ENCODE measurements at regions not wholly inside any gene's neighbourhood (a gene's known extent, or its start where the extent isn't known, plus 50 kb on each side); places are given as distances from the start of the nearest gene placed in this dataset.

DNA sequence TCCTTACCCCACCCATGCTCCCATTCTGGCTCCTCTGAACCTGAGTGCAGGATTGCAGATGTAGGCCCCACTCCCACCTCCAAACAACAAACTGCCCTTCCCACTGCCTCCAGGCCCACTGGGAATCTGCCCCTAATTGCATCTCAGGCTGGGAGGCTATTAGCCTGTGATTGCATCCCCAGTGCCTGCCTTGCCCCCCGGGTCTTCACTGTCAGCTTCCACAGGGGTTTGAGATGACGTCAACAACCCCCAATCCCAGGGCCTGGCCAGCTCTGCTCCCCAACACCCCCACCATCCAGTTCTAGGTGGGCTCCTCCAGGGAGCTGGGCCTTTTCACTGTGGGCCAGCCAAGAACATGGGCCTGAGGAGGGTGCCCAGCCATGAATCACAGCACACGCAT, 91.5 kb downstream of the PCDH1 start:
- Histone ChIP-seq H3K27me3 (ENCODE audit: insufficient read depth, low read length, poor library complexity) (peaks cover 9% of the 10 kb centered on the region), H3K36me3 (ENCODE audit: insufficient read depth, low read length) (no peaks in the 10 kb centered on the region), H3K4me3 (ENCODE audit: low read depth in 1 of 2, low read length in 2 of 2) (no peak overlapping the region), H3K4me2 (ENCODE audit: insufficient read depth, low read length) (no peak overlapping the region), H3K27ac (ENCODE audit: low read length) (no peak overlapping the region), H3K79me2 (ENCODE audit: insufficient read depth, low read length) (no peaks in the 10 kb centered on the region), H3K9ac (ENCODE audit: low read depth, low read length) (no peak overlapping the region), H4K20me1 (ENCODE audit: insufficient read depth, low read length) (peaks cover 7% of the 10 kb centered on the region; the same call in 1 of the 2 replicates), H2AFZ (ENCODE audit: low read depth, low read length) (no peak overlapping the region), H3K9me3 (ENCODE audit: insufficient read depth, low read length, severe bottlenecking) (no peaks in the 10 kb centered on the region), H3K4me1 (ENCODE audit: insufficient read depth, low read length) (no peaks in the 10 kb centered on the region)
- ATAC-seq (ENCODE audit: insufficient read depth, low read depth) (no peak), DNase-seq (no peak)
- TF ChIP-seq, protein P1, sequence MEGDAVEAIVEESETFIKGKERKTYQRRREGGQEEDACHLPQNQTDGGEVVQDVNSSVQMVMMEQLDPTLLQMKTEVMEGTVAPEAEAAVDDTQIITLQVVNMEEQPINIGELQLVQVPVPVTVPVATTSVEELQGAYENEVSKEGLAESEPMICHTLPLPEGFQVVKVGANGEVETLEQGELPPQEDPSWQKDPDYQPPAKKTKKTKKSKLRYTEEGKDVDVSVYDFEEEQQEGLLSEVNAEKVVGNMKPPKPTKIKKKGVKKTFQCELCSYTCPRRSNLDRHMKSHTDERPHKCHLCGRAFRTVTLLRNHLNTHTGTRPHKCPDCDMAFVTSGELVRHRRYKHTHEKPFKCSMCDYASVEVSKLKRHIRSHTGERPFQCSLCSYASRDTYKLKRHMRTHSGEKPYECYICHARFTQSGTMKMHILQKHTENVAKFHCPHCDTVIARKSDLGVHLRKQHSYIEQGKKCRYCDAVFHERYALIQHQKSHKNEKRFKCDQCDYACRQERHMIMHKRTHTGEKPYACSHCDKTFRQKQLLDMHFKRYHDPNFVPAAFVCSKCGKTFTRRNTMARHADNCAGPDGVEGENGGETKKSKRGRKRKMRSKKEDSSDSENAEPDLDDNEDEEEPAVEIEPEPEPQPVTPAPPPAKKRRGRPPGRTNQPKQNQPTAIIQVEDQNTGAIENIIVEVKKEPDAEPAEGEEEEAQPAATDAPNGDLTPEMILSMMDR (IDR thresholded peaks at IDR 0.05; ENCODE audit: borderline replicate concordance, extremely low read depth, low read length, poor library complexity, severe bottlenecking), result no peak
- TF ChIP-seq EZH2 (IDR thresholded peaks at IDR 0.05; ENCODE audit: borderline replicate concordance, low read depth, low read length, severe bottlenecking), result no peak

- H3K4me3 ChIP-seq (ENCODE audit: low read depth in 1 of 2, low read length in 2 of 2), result no peak overlapping the region
- no peak overlapping the region for H3K27ac ChIP-seq (ENCODE audit: low read length)
- no peak overlapping the region for H2AFZ ChIP-seq (ENCODE audit: low read depth, low read length)
- TF ChIP-seq, protein P1 (IDR thresholded peaks at IDR 0.05; ENCODE audit: borderline replicate concordance, extremely low read depth, low read length, poor library complexity, severe bottlenecking), result no peak
- TF ChIP-seq EZH2 (IDR thresholded peaks at IDR 0.05; ENCODE audit: borderline replicate concordance, low read depth, low read length, severe bottlenecking), result no peak
- ATAC-seq (ENCODE audit: insufficient read depth, low read depth) (no peak), DNase-seq (no peak)
- no peaks in the 10 kb centered on the region for H3K79me2 ChIP-seq (ENCODE audit: insufficient read depth, low read length)
- no peaks in the 10 kb centered on the region for H3K9me3 ChIP-seq (ENCODE audit: insufficient read depth, low read length, severe bottlenecking)
- H3K9ac ChIP-seq (ENCODE audit: low read depth, low read length), result no peak overlapping the region
- no peaks in the 10 kb centered on the region for H3K36me3 ChIP-seq (ENCODE audit: insufficient read depth, low read length)
- H3K27me3 ChIP-seq (ENCODE audit: insufficient read depth, low read length, poor library complexity), result peaks cover 9% of the 10 kb centered on the region
- H3K4me2 ChIP-seq (ENCODE audit: insufficient read depth, low read length), result no peak overlapping the region
- no peaks in the 10 kb centered on the region for H3K4me1 ChIP-seq (ENCODE audit: insufficient read depth, low read length)
- H4K20me1 ChIP-seq (ENCODE audit: insufficient read depth, low read length), result peaks cover 7% of the 10 kb centered on the region; the same call in 1 of the 2 replicates
Measured at GRCh38 chr5:141785711-141786110, 92.5 kb downstream of the PCDH1 start.

GRCh38 chr5:141785135-141785534, 93.1 kb downstream of the PCDH1 start:
- no peak overlapping the region for H3K4me3 ChIP-seq (ENCODE audit: low read depth in 1 of 2, low read length in 2 of 2)
- peaks cover 7% of the 10 kb centered on the region; the same call in 1 of the 2 replicates for H4K20me1 ChIP-seq (ENCODE audit: insufficient read depth, low read length)
- H3K27me3 ChIP-seq (ENCODE audit: insufficient read depth, low read length, poor library complexity), result peaks cover 9% of the 10 kb centered on the region
- TF ChIP-seq, protein P1 (IDR thresholded peaks at IDR 0.05; ENCODE audit: borderline replicate concordance, extremely low read depth, low read length, poor library complexity, severe bottlenecking), result no peak
- TF ChIP-seq EZH2 (IDR thresholded peaks at IDR 0.05; ENCODE audit: borderline replicate concordance, low read depth, low read length, severe bottlenecking), result no peak
- H3K4me2 ChIP-seq (ENCODE audit: insufficient read depth, low read length), result no peak overlapping the region
- no peak for DNase-seq
- H3K4me1 ChIP-seq (ENCODE audit: insufficient read depth, low read length), result no peaks in the 10 kb centered on the region
- no peaks in the 10 kb centered on the region for H3K36me3 ChIP-seq (ENCODE audit: insufficient read depth, low read length)
- H2AFZ ChIP-seq (ENCODE audit: low read depth, low read length), result no peak overlapping the region
- ATAC-seq (ENCODE audit: insufficient read depth, low read depth), result no peak
- no peak overlapping the region for H3K27ac ChIP-seq (ENCODE audit: low read length)
- no peaks in the 10 kb centered on the region for H3K9me3 ChIP-seq (ENCODE audit: insufficient read depth, low read length, severe bottlenecking)
- H3K79me2 ChIP-seq (ENCODE audit: insufficient read depth, low read length), result no peaks in the 10 kb centered on the region
- no peak overlapping the region for H3K9ac ChIP-seq (ENCODE audit: low read depth, low read length)

DNA sequence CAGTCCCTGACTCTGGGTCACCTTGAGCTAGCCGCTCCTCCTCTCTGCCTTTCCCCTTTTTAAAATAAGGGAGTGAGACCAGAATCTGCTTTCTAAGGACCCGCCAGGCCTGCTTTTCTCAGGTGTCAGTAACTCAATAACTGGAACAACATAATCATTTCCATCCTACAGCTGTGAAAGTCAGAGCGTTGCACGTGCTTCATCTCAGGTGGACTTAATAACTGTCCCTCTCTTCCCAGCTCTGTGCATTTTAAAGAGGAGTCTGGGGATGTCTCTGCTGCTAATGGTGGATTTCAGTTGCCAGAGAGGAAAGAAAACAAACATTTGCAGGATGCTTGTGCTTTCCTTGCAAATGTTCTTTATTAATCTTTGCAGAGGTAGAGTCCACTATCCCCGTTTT, 93.7 kb downstream of the PCDH1 start:
- no peak overlapping the region for H3K4me3 ChIP-seq (ENCODE audit: low read depth in 1 of 2, low read length in 2 of 2)
- DNase-seq, result no peak
- no peak overlapping the region for H3K27ac ChIP-seq (ENCODE audit: low read length)
- no peak overlapping the region for H3K4me2 ChIP-seq (ENCODE audit: insufficient read depth, low read length)
- H3K36me3 ChIP-seq (ENCODE audit: insufficient read depth, low read length), result no peaks in the 10 kb centered on the region
- H4K20me1 ChIP-seq (ENCODE audit: insufficient read depth, low read length), result peaks cover 7% of the 10 kb centered on the region; the same call in 1 of the 2 replicates
- ATAC-seq (ENCODE audit: insufficient read depth, low read depth), result no peak
- peaks cover 9% of the 10 kb centered on the region for H3K27me3 ChIP-seq (ENCODE audit: insufficient read depth, low read length, poor library complexity)
- H3K9me3 ChIP-seq (ENCODE audit: insufficient read depth, low read length, severe bottlenecking), result no peaks in the 10 kb centered on the region
- H3K4me1 ChIP-seq (ENCODE audit: insufficient read depth, low read length), result no peaks in the 10 kb centered on the region
- no peak overlapping the region for H2AFZ ChIP-seq (ENCODE audit: low read depth, low read length)
- TF ChIP-seq, protein P1 (IDR thresholded peaks at IDR 0.05; ENCODE audit: borderline replicate concordance, extremely low read depth, low read length, poor library complexity, severe bottlenecking), result no peak
- no peak for TF ChIP-seq EZH2 (IDR thresholded peaks at IDR 0.05; ENCODE audit: borderline replicate concordance, low read depth, low read length, severe bottlenecking)
- H3K9ac ChIP-seq (ENCODE audit: low read depth, low read length), result no peak overlapping the region
- no peaks in the 10 kb centered on the region for H3K79me2 ChIP-seq (ENCODE audit: insufficient read depth, low read length)

All from DND-41 (cell line).